Keratinocyte (primary cell): ENCODE measurements at regions not wholly inside any gene's neighbourhood (a gene's known extent, or its start where the extent isn't known, plus 50 kb on each side); places are given as distances from the start of the nearest gene placed in this dataset.

ENCODE experiments used
- EZH2 ChIP-seq: IDR thresholded peaks from one replicate; pipeline ENCODE4 v1.6.1; 2012; ENCODE audit warnings: inconsistent platforms, mild to moderate bottlenecking, low read length, moderate library complexity
- TF ChIP-seq, protein P1 (sequence below), 3 experiments: IDR thresholded peaks in 1 of 3; conservative IDR thresholded peaks in 1 of 3; optimal IDR thresholded peaks in 1 of 3; 2 replicates in 2 of 3; 3 replicates in 1 of 3; pipeline versions ENCODE3 to v1.5.1; 2011; ENCODE audit warnings: low read length in 3 of 3, mild to moderate bottlenecking in 3 of 3, moderate library complexity in 2 of 3, control low read depth in 1 of 3, inconsistent platforms in 1 of 3; ENCODE audit not compliant: insufficient read depth in 2 of 3; ENCODE audit errors: extremely low read depth in 1 of 3

DNA sequence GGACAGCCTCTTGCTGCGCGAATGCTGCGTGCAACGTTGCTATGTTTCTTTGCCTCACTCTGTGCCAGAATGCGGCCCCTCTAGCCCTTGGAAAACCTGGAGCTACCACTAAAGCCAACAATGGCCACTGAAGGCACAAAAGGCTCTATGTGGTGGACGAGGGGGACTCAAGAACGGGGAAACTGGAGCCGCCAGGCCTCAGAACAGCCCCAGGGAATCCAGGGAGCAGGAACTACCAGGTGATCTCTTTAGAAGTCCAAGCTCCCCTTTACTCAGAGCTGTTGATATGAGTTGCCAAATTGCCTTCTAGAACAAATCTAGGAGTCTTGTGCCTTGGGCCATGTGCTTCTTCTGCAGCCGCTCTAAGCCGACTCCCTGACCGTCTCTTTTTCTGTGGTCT is 113.8 kb upstream of the ERRFI1 start:
- TF ChIP-seq, protein P1, sequence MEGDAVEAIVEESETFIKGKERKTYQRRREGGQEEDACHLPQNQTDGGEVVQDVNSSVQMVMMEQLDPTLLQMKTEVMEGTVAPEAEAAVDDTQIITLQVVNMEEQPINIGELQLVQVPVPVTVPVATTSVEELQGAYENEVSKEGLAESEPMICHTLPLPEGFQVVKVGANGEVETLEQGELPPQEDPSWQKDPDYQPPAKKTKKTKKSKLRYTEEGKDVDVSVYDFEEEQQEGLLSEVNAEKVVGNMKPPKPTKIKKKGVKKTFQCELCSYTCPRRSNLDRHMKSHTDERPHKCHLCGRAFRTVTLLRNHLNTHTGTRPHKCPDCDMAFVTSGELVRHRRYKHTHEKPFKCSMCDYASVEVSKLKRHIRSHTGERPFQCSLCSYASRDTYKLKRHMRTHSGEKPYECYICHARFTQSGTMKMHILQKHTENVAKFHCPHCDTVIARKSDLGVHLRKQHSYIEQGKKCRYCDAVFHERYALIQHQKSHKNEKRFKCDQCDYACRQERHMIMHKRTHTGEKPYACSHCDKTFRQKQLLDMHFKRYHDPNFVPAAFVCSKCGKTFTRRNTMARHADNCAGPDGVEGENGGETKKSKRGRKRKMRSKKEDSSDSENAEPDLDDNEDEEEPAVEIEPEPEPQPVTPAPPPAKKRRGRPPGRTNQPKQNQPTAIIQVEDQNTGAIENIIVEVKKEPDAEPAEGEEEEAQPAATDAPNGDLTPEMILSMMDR (optimal IDR thresholded peaks at IDR 0.05 in 1 of 3, IDR thresholded peaks at IDR 0.05 in 1 of 3, conservative IDR thresholded peaks at IDR 0.05 in 1 of 3; ENCODE audit: extremely low read depth in 1 of 3, insufficient read depth in 2 of 3, low read length in 3 of 3): no peak
- TF ChIP-seq EZH2: no peak
